Fibroblast of the aortic adventitia (primary cell): ENCODE measurements at regions not wholly inside any gene's neighbourhood (a gene's known extent, or its start where the extent isn't known, plus 50 kb on each side); places are given as distances from the start of the nearest gene placed in this dataset.

Experiments
- DNase-seq: peaks from one replicate; pipeline ENCODE4 v3.0.0-alpha.2; 2010; ENCODE audit warnings: low read depth
- H3K4me3 ChIP-seq: 2 replicates; pipeline ENCODE4 v1.5.1; 2011; ENCODE audit warnings: low read depth, mild to moderate bottlenecking, control low read depth, low read length, moderate library complexity
- TF ChIP-seq, protein P1 (sequence below): IDR thresholded peaks from 2 replicates; pipeline ENCODE4 v1.5.1; 2011; ENCODE audit warnings: mild to moderate bottlenecking, low read length, control low read depth, inconsistent platforms; ENCODE audit not compliant: insufficient read depth

GRCh38 chr7:84578825-84579224 lies 384.2 kb upstream of the SEMA3A start:
- no peak overlapping the region for H3K4me3 ChIP-seq
- TF ChIP-seq, protein P1, sequence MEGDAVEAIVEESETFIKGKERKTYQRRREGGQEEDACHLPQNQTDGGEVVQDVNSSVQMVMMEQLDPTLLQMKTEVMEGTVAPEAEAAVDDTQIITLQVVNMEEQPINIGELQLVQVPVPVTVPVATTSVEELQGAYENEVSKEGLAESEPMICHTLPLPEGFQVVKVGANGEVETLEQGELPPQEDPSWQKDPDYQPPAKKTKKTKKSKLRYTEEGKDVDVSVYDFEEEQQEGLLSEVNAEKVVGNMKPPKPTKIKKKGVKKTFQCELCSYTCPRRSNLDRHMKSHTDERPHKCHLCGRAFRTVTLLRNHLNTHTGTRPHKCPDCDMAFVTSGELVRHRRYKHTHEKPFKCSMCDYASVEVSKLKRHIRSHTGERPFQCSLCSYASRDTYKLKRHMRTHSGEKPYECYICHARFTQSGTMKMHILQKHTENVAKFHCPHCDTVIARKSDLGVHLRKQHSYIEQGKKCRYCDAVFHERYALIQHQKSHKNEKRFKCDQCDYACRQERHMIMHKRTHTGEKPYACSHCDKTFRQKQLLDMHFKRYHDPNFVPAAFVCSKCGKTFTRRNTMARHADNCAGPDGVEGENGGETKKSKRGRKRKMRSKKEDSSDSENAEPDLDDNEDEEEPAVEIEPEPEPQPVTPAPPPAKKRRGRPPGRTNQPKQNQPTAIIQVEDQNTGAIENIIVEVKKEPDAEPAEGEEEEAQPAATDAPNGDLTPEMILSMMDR: no peak
- DNase-seq: no peak

GRCh38 chr7:84568781-84569180 lies 374.2 kb upstream of the SEMA3A start:
- no peak overlapping the region for H3K4me3 ChIP-seq
- no peak for DNase-seq

GRCh38 chr7:84565345-84566074 lies 370.9 kb upstream of the SEMA3A start:
- DNase-seq: no peak
- TF ChIP-seq, protein P1: no peak
- H3K4me3 ChIP-seq: no peak overlapping the region

More at GRCh38 chr7:84568781-84569180, 374.2 kb upstream of the SEMA3A start:
- TF ChIP-seq, protein P1: no peak

GRCh38 chr7:84553711-84554110 lies 359.1 kb upstream of the SEMA3A start:
- TF ChIP-seq, protein P1: no peak
- H3K4me3 ChIP-seq: no peak overlapping the region
- DNase-seq: no peak

DNA sequence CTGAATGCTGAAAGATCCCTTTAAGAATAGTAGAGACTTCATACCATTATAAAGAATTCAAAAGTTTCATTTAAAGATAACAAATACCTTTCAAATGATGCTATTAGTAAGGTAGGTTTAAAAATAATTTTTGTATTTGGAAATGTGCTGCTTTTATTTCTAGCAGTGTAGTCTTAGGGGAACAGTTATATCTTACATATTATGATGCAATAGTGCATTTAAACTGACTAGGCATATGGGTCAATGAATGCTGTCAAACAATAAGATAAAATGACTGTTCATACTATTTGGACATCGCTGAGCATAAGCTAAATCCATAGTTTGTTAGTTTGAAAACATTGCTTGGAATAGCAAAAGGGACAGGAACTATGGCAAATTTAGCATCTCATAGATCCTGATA lies 354.8 kb upstream of the SEMA3A start:
- TF ChIP-seq, protein P1: no peak
- no peak overlapping the region for H3K4me3 ChIP-seq
- peak; percentile 28 for DNase-seq

DNA sequence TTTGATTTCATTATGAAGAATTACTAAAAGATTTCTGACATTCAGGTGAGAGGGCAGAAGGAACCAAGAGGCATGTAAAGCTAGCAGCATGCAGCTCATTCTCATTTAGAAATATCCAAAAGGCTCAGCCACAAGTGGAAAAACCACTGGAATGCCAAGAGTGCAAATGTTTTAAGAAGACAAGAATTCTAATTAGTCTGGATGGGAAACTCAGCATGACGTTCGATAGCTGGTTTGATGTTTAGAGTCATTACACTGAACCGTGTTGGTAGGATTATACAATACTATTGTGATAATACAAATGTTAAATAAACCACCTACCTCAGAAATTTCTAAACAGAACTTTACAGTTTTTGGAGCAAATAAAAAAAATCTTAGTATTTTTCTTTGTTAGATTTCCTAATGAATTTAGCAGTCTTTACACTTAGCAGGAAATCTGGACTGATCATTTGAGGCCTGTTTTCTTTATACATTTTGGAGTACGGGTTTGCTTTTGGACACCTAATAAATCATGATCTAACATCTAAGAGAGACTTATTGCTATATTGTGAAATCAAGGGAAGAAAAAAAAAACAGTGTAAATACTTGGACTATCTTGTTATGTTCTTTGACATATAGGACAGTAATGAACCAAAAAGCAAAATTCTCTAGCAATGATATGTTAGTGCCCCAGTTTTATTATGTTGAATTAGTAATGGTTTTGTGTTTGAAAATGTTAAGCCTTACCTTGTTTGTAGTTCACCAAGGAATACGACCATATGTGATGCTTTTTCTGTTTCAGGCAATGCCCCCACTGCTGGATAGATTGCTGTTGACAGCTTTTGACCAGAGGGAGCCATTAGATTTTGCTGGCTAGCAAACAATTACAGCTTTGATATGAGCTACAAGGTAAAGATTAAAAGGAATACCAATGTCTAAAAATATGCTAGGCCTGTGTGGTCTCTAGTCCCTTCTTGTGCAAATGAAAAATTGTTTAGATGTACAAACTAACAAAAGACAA lies 354.1 kb upstream of the SEMA3A start:
- no peak overlapping the region for H3K4me3 ChIP-seq
- TF ChIP-seq, protein P1: no peak
- peak; percentile 70 for DNase-seq
